ENCODE measurements at regions not wholly inside any gene's neighbourhood (a gene's known extent, or its start where the extent isn't known, plus 50 kb on each side); places are given as distances from the start of the nearest gene placed in this dataset.

GRCh38 chr5:39648848-39649227 lies 224.1 kb upstream of the DAB2 start:
- no peak for TF ChIP-seq CTCF (IDR thresholded peaks at IDR 0.05)
- no peak overlapping the region for H3K4me3 ChIP-seq
- DNase-seq (ENCODE audit: low spot score), result no peak
- H3K27ac ChIP-seq, result no peak overlapping the region

- DNase-seq (ENCODE audit: low spot score), result no peak
- H3K27ac ChIP-seq, result no peak overlapping the region
- TF ChIP-seq CTCF (IDR thresholded peaks at IDR 0.05), result no peak
- H3K4me3 ChIP-seq, result no peak overlapping the region
Measured at GRCh38 chr5:39648085-39648847, 223.5 kb upstream of the DAB2 start.

GRCh38 chr5:39640552-39640951 lies 215.8 kb upstream of the DAB2 start:
- DNase-seq (ENCODE audit: low spot score), result no peak
- Histone ChIP-seq H3K4me3 (no peak overlapping the region), H3K27ac (no peak overlapping the region)
- no peak for TF ChIP-seq CTCF (IDR thresholded peaks at IDR 0.05)

- TF ChIP-seq CTCF (IDR thresholded peaks at IDR 0.05), result no peak
- Histone ChIP-seq H3K27ac (no peak overlapping the region), H3K4me3 (no peak overlapping the region)
- DNase-seq (ENCODE audit: low spot score), result no peak
Measured at GRCh38 chr5:39639618-39640089, 214.9 kb upstream of the DAB2 start.

- H3K27ac ChIP-seq, result no peak overlapping the region
- TF ChIP-seq CTCF (IDR thresholded peaks at IDR 0.05), result no peak
- H3K4me3 ChIP-seq, result no peak overlapping the region
- no peak for DNase-seq (ENCODE audit: low spot score)
Measured at GRCh38 chr5:39638813-39639212, 214.0 kb upstream of the DAB2 start.

- H3K4me3 ChIP-seq, result no peak overlapping the region
- no peak for TF ChIP-seq CTCF (IDR thresholded peaks at IDR 0.05)
Measured at GRCh38 chr5:39633057-39633456, 208.3 kb upstream of the DAB2 start.

GRCh38 chr5:39631958-39632357 lies 207.2 kb upstream of the DAB2 start:
- DNase-seq (ENCODE audit: low spot score), result no peak
- Histone ChIP-seq H3K27ac (no peak overlapping the region), H3K4me3 (no peak overlapping the region)
- no peak for TF ChIP-seq CTCF (IDR thresholded peaks at IDR 0.05)

More at GRCh38 chr5:39633057-39633456, 208.3 kb upstream of the DAB2 start:
- DNase-seq (ENCODE audit: low spot score), result no peak
- H3K27ac ChIP-seq, result no peak overlapping the region

Data from coronary artery (tissue), 2 donors.